Type B pancreatic cell (in vitro differentiated cells): ENCODE measurements at regions not wholly inside any gene's neighbourhood (a gene's known extent, or its start where the extent isn't known, plus 50 kb on each side); places are given as distances from the start of the nearest gene placed in this dataset.
"Not testable (repeated sequence)": the region's sequence is repeated elsewhere in the genome, so short reads cannot be mapped to it uniquely, and the experiment has no call there.

Source experiments
- DNase-seq: peaks from one replicate; pipeline ENCODE4 v3.0.0; 2021; ENCODE audit warnings: mixed read lengths; ENCODE audit not compliant: unreplicated experiment; ENCODE audit errors: extremely low spot score
- H3K27ac Mint-ChIP-seq: 2 replicates; pipeline ENCODE4 v1.8.0; 2021; ENCODE audit warnings: mild to moderate bottlenecking, mixed read lengths
- H3K27me3 Mint-ChIP-seq: 2 replicates; pipeline ENCODE4 v1.8.0; 2021; ENCODE audit warnings: mixed read lengths
- H3K36me3 Mint-ChIP-seq: 2 replicates; pipeline ENCODE4 v1.8.0; 2021; ENCODE audit warnings: mixed read lengths
- H3K4me1 Mint-ChIP-seq: one replicate; pipeline ENCODE4 v1.8.0; 2021; ENCODE audit warnings: mixed read lengths; ENCODE audit not compliant: unreplicated experiment
- H3K4me3 Mint-ChIP-seq: 2 replicates; pipeline ENCODE4 v1.8.0; 2021; ENCODE audit warnings: mild to moderate bottlenecking, mixed read lengths
- H3K9me3 Mint-ChIP-seq: 2 replicates; pipeline ENCODE4 v1.8.0; 2021; ENCODE audit warnings: mixed read lengths
- CTCF ChIP-seq: fragments of 200-600 bp; sonication (generic); conservative IDR thresholded peaks from 2 replicates; pipeline ENCODE4 v1.5.0; 2021; ENCODE audit warnings: antibody characterized with exemption, mild to moderate bottlenecking

GRCh38 chr1:121544500-121544899 lies 359.7 kb downstream of the SRGAP2C start:
- Mint-ChIP-seq H3K27me3 (no peaks in the 10 kb centered on the region), H3K4me3 (no peak overlapping the region), H3K27ac (no peak overlapping the region), H3K9me3 (no peaks in the 10 kb centered on the region), H3K4me1 (no peaks in the 10 kb centered on the region), H3K36me3 (no peaks in the 10 kb centered on the region)
- TF ChIP-seq CTCF, result no peak
- no peak for DNase-seq

DNA sequence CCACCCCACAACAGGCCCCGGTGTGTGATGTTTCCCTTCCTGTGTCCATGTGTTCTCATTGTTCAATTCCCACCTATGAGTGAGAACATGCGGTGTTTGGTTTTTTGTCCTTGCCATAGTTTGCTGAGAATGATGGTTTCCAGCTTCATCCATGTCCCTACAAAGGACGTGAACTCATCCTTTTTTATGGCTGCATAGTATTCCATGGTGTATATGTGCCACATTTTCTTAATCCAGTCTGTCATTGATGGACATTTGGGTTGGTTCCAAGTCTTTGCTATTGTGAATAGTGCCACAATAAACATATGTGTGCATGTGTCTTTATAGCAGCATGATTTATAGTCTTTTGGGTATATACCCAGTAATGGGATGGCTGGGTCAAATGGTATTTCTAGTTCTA lies 361.1 kb downstream of the SRGAP2C start:
- not testable (repeated sequence) for H3K27me3 Mint-ChIP-seq, H3K27ac Mint-ChIP-seq, DNase-seq, H3K4me3 Mint-ChIP-seq, H3K36me3 Mint-ChIP-seq, H3K4me1 Mint-ChIP-seq, H3K9me3 Mint-ChIP-seq

GRCh38 chr1:121546830-121547591 lies 362.2 kb downstream of the SRGAP2C start:
- no peaks in the 10 kb centered on the region for H3K27me3 Mint-ChIP-seq
- no peak overlapping the region for H3K4me3 Mint-ChIP-seq
- no peak for TF ChIP-seq CTCF
- DNase-seq, result no peak
- no peaks in the 10 kb centered on the region for H3K36me3 Mint-ChIP-seq
- H3K4me1 Mint-ChIP-seq, result no peaks in the 10 kb centered on the region
- H3K9me3 Mint-ChIP-seq, result no peaks in the 10 kb centered on the region
- H3K27ac Mint-ChIP-seq, result no peak overlapping the region

- H3K27ac Mint-ChIP-seq, H3K27me3 Mint-ChIP-seq, H3K9me3 Mint-ChIP-seq, H3K4me1 Mint-ChIP-seq, H3K4me3 Mint-ChIP-seq, DNase-seq, H3K36me3 Mint-ChIP-seq: not testable (repeated sequence)
Observed at GRCh38 chr1:121547726-121548125, 363.0 kb downstream of the SRGAP2C start.

DNA sequence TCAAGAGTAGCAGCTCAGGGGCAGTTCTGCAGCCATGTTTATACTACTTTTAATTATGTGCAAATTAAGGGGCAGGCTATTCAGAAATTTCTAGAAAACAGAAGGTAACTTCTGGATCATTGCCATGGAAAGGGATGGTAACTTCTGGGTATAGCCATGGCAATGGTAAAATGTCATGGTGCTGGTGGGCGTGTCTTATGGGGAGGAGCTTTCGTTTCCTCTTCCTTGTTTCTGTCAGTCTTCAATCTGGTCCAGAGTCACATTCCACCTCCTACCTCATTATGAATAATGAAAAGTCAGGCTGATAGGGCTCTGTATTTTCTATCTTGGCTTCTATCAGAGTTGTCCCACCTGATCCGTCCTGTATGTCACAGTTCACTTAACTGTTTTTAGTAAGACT lies 366.0 kb downstream of the SRGAP2C start:
- H3K9me3 Mint-ChIP-seq, H3K4me3 Mint-ChIP-seq, H3K27me3 Mint-ChIP-seq, H3K27ac Mint-ChIP-seq, H3K4me1 Mint-ChIP-seq, DNase-seq, H3K36me3 Mint-ChIP-seq: not testable (repeated sequence)

- not testable (repeated sequence) for H3K27me3 Mint-ChIP-seq, H3K36me3 Mint-ChIP-seq, H3K4me3 Mint-ChIP-seq, H3K27ac Mint-ChIP-seq, H3K4me1 Mint-ChIP-seq, H3K9me3 Mint-ChIP-seq, DNase-seq
Observed at GRCh38 chr1:121551491-121551890, 366.7 kb downstream of the SRGAP2C start.

GRCh38 chr1:121556560-121556959 lies 371.8 kb downstream of the SRGAP2C start:
- not testable (repeated sequence) for H3K27ac Mint-ChIP-seq, H3K27me3 Mint-ChIP-seq, DNase-seq, H3K9me3 Mint-ChIP-seq, H3K4me3 Mint-ChIP-seq, H3K4me1 Mint-ChIP-seq, H3K36me3 Mint-ChIP-seq

- not testable (repeated sequence) for H3K27me3 Mint-ChIP-seq, DNase-seq, H3K4me1 Mint-ChIP-seq
Observed at GRCh38 chr1:121558034-121558433, 373.3 kb downstream of the SRGAP2C start.

DNA sequence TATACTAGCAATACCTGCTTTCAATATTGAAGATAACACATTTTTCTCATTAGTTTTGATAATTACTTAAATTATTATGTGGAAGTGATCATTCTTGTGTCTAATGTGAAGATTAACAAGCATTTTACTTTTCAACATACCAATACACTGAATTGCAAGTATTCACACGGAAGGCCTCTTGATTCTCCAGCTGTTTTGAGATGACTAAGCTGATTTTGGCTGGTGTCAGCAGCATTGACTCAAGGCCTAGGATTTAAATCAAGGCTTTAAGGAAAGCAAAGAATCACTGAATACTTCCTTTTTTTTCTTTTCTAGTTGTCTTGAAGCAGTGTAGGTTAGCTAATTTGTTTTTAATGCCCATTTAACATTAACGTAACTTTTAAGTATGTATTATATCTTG lies 373.7 kb downstream of the SRGAP2C start:
- no peak for DNase-seq
- Mint-ChIP-seq H3K4me1 (no peaks in the 10 kb centered on the region), H3K36me3 (no peaks in the 10 kb centered on the region), H3K9me3 (no peaks in the 10 kb centered on the region), H3K4me3 (no peak overlapping the region), H3K27ac (no peak overlapping the region), H3K27me3 (no peaks in the 10 kb centered on the region)
- no peak for TF ChIP-seq CTCF

More at GRCh38 chr1:121558034-121558433, 373.3 kb downstream of the SRGAP2C start:
- H3K9me3 Mint-ChIP-seq, H3K4me3 Mint-ChIP-seq, H3K36me3 Mint-ChIP-seq, H3K27ac Mint-ChIP-seq: not testable (repeated sequence)
